BLaER1 (cell line): ENCODE measurements at regions not wholly inside any gene's neighbourhood (a gene's known extent, or its start where the extent isn't known, plus 50 kb on each side); places are given as distances from the start of the nearest gene placed in this dataset.
"Not testable (repeated sequence)": the region's sequence is repeated elsewhere in the genome, so short reads cannot be mapped to it uniquely, and the experiment has no call there.

ENCODE experiments used
- H3K27ac ChIP-seq: shearing (Covaris generic); formaldehyde crosslinking; 2 replicates; pipeline ENCODE4 v1.8.1; 2022
- H3K27me3 ChIP-seq: shearing (Covaris generic); formaldehyde crosslinking; 2 replicates; pipeline ENCODE4 v1.8.1; 2022
- H3K36me3 ChIP-seq: shearing (Covaris generic); formaldehyde crosslinking; 2 replicates; pipeline ENCODE4 v1.8.1; 2022
- H3K4me1 ChIP-seq: shearing (Covaris generic); formaldehyde crosslinking; 2 replicates; pipeline ENCODE4 v1.8.1; 2022
- H3K4me2 ChIP-seq: shearing (Covaris generic); formaldehyde crosslinking; 2 replicates; pipeline ENCODE4 v1.8.1; 2022
- H3K4me3 ChIP-seq: shearing (Covaris generic); formaldehyde crosslinking; 2 replicates; pipeline ENCODE4 v1.8.1; 2022
- H3K9ac ChIP-seq: shearing (Covaris generic); formaldehyde crosslinking; 2 replicates; pipeline ENCODE4 v1.8.1; 2022
- H3K9me3 ChIP-seq: shearing (Covaris generic); formaldehyde crosslinking; 2 replicates; pipeline ENCODE4 v1.8.1; 2022
- H4K20me1 ChIP-seq: shearing (Covaris generic); formaldehyde crosslinking; 2 replicates; pipeline ENCODE4 v1.8.1; 2022
- Cebpa-rat ChIP-seq: shearing (Covaris generic); IDR thresholded peaks from 2 replicates; pipeline ENCODE4 v1.8.1; 2022

GRCh38 chr3:197408177-197408957, 110.0 kb upstream of the DLG1 start:
- no peak overlapping the region for H3K9ac ChIP-seq
- H3K4me2 ChIP-seq = no peak overlapping the region
- H4K20me1 ChIP-seq = no peaks in the 10 kb centered on the region
- H3K27me3 ChIP-seq = no peaks in the 10 kb centered on the region
- H3K27ac ChIP-seq = no peak overlapping the region
- H3K4me3 ChIP-seq = no peak overlapping the region
- no peak for TF ChIP-seq Cebpa-rat
- no peaks in the 10 kb centered on the region for H3K36me3 ChIP-seq
- peaks cover 15% of the 10 kb centered on the region for H3K9me3 ChIP-seq
- peaks cover 12% of the 10 kb centered on the region for H3K4me1 ChIP-seq

- H3K4me1 ChIP-seq = peaks cover 12% of the 10 kb centered on the region
- H3K27me3 ChIP-seq = no peaks in the 10 kb centered on the region
- H3K36me3 ChIP-seq = no peaks in the 10 kb centered on the region
- H3K27ac ChIP-seq = no peak overlapping the region
- TF ChIP-seq Cebpa-rat = no peak
- no peak overlapping the region for H3K4me2 ChIP-seq
- H3K9ac ChIP-seq = no peak overlapping the region
- peaks cover 15% of the 10 kb centered on the region for H3K9me3 ChIP-seq
- H4K20me1 ChIP-seq = no peaks in the 10 kb centered on the region
- H3K4me3 ChIP-seq = no peak overlapping the region
These were observed 109.1 kb upstream of the DLG1 start for GRCh38 chr3:197407526-197407925.

GRCh38 chr3:197407053-197407452, 108.6 kb upstream of the DLG1 start:
- H3K27me3 ChIP-seq = no peaks in the 10 kb centered on the region
- H3K9ac ChIP-seq = no peak overlapping the region

DNA sequence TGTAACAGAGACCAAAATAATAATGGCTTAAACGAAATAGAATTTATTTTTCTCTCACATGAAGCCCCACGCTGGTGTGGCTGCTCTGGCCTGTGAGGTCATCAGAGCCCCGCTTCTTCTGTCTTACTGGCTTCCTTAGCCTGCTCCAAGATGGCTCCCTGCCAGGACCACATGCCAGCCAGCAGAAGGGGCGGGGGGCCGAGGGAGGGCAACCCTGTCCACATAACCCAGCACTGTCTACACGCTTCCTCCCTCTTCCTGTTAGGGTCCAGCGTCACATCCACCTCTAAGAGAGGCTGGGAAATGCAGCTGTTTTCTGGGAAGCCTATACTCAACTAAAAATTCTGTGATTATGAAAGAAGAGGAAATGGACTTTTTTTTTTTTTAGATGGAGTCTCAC, 107.9 kb upstream of the DLG1 start:
- H3K27ac ChIP-seq = no peak overlapping the region
- no peak overlapping the region for H3K9ac ChIP-seq
- H3K4me1 ChIP-seq = peaks cover 12% of the 10 kb centered on the region
- peaks cover 15% of the 10 kb centered on the region for H3K9me3 ChIP-seq
- no peaks in the 10 kb centered on the region for H3K36me3 ChIP-seq
- TF ChIP-seq Cebpa-rat = no peak
- no peak overlapping the region for H3K4me2 ChIP-seq
- H3K4me3 ChIP-seq = no peak overlapping the region
- no peaks in the 10 kb centered on the region for H3K27me3 ChIP-seq
- no peaks in the 10 kb centered on the region for H4K20me1 ChIP-seq

More at GRCh38 chr3:197407053-197407452, 108.6 kb upstream of the DLG1 start:
- Histone ChIP-seq H4K20me1 (no peaks in the 10 kb centered on the region), H3K36me3 (no peaks in the 10 kb centered on the region), H3K4me2 (no peak overlapping the region), H3K9me3 (peaks cover 15% of the 10 kb centered on the region), H3K27ac (no peak overlapping the region), H3K4me1 (peaks cover 12% of the 10 kb centered on the region), H3K4me3 (no peak overlapping the region)
- no peak for TF ChIP-seq Cebpa-rat

DNA sequence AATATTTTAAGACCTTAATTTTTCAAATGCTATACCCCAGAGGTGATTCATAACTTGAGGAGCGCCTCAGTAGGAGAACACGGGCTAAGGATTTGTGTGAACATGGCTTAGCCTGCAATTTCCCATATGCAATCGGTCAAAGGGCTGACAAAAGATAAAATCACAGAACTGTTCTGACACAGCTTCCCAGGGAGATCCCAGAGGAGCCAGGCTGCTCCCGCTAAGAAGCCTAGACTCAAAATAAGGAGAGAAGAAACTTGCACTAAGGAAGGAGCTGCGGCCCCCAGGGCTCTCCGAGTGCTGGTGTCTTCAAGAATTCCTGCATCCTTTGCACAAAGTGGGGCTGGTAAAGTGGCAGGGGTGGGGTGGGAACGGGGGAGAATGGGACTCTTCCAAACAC, 106.3 kb upstream of the DLG1 start:
- Histone ChIP-seq H3K4me3 (no peak overlapping the region), H3K27me3 (no peaks in the 10 kb centered on the region), H3K36me3 (no peaks in the 10 kb centered on the region), H3K4me2 (no peak overlapping the region), H3K27ac (no peak overlapping the region), H3K9ac (no peak overlapping the region), H3K9me3 (peaks cover 10% of the 10 kb centered on the region), H3K4me1 (peaks cover 12% of the 10 kb centered on the region), H4K20me1 (no peaks in the 10 kb centered on the region)
- no peak for TF ChIP-seq Cebpa-rat

GRCh38 chr3:197404030-197404429, 105.6 kb upstream of the DLG1 start:
- no peak overlapping the region for H3K9ac ChIP-seq
- 0 out of 2 replicates have a peak, but pooled peaks cover 4% of the 10 kb centered on the region for H3K9me3 ChIP-seq
- TF ChIP-seq Cebpa-rat = no peak
- H4K20me1 ChIP-seq = no peaks in the 10 kb centered on the region
- H3K4me1 ChIP-seq = peaks cover 12% of the 10 kb centered on the region
- H3K27me3 ChIP-seq = no peaks in the 10 kb centered on the region
- no peak overlapping the region for H3K27ac ChIP-seq
- no peak overlapping the region for H3K4me3 ChIP-seq
- H3K36me3 ChIP-seq = no peaks in the 10 kb centered on the region
- H3K4me2 ChIP-seq = no peak overlapping the region

- not testable (repeated sequence) for H3K27ac ChIP-seq, H3K36me3 ChIP-seq, H3K27me3 ChIP-seq, H3K4me3 ChIP-seq, H3K9ac ChIP-seq, H4K20me1 ChIP-seq, H3K4me1 ChIP-seq, H3K4me2 ChIP-seq, H3K9me3 ChIP-seq
These were observed 104.0 kb upstream of the DLG1 start for GRCh38 chr3:197402401-197402800.

DNA sequence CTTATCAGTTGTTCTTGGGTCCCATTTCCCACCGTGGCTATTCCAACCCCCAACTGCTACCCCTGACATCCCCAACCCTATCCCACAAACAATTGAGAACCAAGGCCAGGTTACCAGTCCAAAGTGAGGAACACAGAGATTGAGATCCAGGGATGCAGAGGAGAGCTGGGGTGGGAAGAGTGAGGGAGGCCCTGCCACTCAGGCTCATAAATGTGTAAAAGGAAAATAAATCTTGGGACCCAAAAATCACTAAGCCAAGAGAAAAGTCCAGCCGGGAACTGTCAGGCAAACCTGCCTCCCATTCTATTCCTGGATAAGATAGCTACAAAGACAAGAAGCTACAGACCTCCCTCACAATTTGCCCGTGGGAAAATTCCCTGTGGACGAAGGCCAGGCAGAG, 101.1 kb upstream of the DLG1 start:
- Histone ChIP-seq H3K4me2 (no peak overlapping the region), H3K9me3 (no peaks in the 10 kb centered on the region), H3K9ac (no peak overlapping the region), H3K36me3 (no peaks in the 10 kb centered on the region), H3K27me3 (no peaks in the 10 kb centered on the region), H3K27ac (no peak overlapping the region), H4K20me1 (no peaks in the 10 kb centered on the region), H3K4me3 (no peak overlapping the region), H3K4me1 (no peaks in the 10 kb centered on the region)
- TF ChIP-seq Cebpa-rat = no peak

GRCh38 chr3:197398286-197398878, 100.0 kb upstream of the DLG1 start:
- no peak for TF ChIP-seq Cebpa-rat
- no peak overlapping the region for H3K9ac ChIP-seq
- H3K27ac ChIP-seq = no peak overlapping the region
- no peak overlapping the region for H3K4me2 ChIP-seq
- no peaks in the 10 kb centered on the region for H4K20me1 ChIP-seq
- H3K27me3 ChIP-seq = no peaks in the 10 kb centered on the region
- H3K4me3 ChIP-seq = no peak overlapping the region
- H3K4me1 ChIP-seq = no peaks in the 10 kb centered on the region
- no peaks in the 10 kb centered on the region for H3K36me3 ChIP-seq
- H3K9me3 ChIP-seq = no peaks in the 10 kb centered on the region

DNA sequence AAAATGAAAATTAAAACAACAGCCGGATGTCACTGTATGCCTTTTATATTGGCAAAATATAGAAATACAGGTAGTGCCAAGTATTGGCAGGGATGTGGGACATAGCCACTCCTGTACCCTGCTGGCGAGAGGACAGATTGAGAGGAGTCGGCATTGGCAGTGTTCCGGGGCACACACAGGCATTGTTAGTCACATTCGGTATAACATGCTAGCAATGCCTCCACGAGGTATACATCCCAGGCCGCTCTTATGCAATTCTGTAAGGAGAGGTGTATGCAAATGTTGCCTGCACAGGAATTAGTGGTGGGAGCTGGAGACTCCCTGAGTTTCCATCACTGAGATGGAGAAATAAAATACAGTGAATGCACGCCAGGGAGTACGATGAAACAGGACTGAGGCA, 99.4 kb upstream of the DLG1 start:
- Histone ChIP-seq H3K27ac (no peak overlapping the region), H3K36me3 (no peaks in the 10 kb centered on the region), H3K9ac (no peak overlapping the region), H3K27me3 (no peaks in the 10 kb centered on the region), H3K4me2 (no peak overlapping the region), H3K4me1 (peaks cover 4% of the 10 kb centered on the region; the same call in 1 of the 2 replicates), H3K9me3 (no peaks in the 10 kb centered on the region), H3K4me3 (no peak overlapping the region), H4K20me1 (no peaks in the 10 kb centered on the region)
- TF ChIP-seq Cebpa-rat = no peak
